NCI-H187 treated with DMSO at 0.1 percent for 48 hours (cell line): ENCODE measurements at regions not wholly inside any gene's neighbourhood (a gene's known extent, or its start where the extent isn't known, plus 50 kb on each side); places are given as distances from the start of the nearest gene placed in this dataset.
"Not testable (repeated sequence)": the region's sequence is repeated elsewhere in the genome, so short reads cannot be mapped to it uniquely, and the experiment has no call there.

Source experiments
- DNase-seq: peaks from one replicate; lab custom pipeline; 2025; lab: John Stamatoyannopoulos, UW

GRCh38 chr20:53872561-53873229 is 197.7 kb downstream of the BCAS1 start:
- DNase-seq = no peak

- DNase-seq = no peak
Measured at GRCh38 chr20:53872081-53872541, 198.3 kb downstream of the BCAS1 start.

DNA sequence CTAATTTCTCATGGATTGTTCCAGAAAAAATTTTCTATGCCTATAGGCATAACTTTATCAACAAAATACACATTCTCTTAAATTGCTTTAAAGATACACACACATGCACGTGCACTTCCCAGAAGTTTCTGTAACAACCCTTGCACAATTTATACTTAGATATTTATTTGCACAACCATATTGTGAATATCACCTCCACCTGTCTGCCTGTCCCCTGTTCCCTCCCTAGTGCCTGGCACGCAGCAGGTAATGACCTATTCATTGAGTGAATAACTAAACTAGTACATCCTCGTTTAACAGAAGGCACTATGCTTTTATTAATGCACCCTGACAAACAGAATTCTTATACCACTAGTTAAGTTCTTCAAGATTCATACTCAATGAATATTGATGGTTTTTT is 198.9 kb downstream of the BCAS1 start:
- DNase-seq = no peak

GRCh38 chr20:53870426-53871315 is 199.7 kb downstream of the BCAS1 start:
- no peak for DNase-seq

DNA sequence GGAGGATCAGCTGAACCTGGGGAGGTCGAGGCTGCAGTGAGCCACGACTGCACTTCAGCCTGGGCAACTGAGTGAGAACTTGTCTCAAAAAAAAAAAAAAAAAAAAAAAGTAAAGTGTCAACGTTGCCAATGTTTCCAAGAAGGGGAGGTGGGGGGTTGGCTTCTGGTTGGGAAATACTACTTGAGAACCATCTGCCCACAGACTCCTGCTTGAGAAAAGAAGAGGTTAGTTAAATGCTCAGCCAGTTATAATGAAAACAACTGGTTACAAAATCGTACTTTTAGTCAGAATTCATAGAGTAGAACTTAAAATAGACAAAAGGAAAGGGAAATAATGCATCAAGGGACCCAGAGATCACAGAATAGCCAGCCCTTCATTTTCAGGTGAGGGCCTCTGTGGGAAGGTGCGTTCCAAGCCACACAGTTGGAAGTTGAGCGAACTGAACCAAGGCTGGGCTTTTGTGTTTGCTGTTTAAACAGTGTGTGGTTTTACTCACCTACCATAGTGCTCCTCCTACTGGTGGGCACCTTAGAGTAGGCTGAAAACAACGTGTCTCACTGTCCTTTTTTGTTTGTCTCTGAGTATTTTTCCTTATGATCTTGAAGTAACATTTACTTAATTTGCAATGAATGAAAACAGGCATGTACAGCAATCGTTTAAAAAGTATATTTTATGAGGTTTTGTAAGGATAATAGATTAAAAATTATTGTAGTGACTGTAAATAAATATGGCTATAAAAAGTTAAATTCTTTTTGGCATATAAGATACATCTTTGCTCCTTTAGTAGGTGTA is 200.7 kb downstream of the BCAS1 start:
- DNase-seq = peak; percentile 65

DNA sequence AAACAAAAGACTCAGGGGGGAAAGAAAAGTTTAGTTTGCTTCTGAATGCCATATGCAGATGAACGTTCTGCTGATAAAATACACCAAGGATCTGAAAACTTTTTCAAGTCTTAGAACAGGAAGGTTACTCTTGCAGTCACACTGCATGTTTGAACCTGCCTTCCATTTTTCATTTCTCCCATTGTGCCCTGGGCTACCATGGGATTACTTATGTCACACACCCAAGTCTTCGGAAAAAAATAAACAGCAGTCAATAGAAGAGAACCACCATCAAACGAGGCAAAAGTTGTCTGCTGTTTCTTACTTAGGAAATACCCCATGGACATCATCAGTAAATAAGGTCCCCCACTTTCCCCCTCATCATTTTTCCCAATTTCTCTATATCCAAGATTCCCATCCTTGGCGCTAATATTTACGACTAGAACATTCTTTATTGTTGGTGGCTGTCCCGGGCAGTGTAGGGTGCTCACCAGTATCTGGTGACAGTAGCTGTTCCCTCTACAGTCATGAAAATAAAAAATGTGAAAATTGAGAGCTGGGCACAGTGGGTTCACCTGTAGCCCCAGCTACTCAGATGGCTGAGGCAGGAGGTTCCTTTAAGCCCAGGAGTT is 202.5 kb downstream of the BCAS1 start:
- no peak for DNase-seq

DNA sequence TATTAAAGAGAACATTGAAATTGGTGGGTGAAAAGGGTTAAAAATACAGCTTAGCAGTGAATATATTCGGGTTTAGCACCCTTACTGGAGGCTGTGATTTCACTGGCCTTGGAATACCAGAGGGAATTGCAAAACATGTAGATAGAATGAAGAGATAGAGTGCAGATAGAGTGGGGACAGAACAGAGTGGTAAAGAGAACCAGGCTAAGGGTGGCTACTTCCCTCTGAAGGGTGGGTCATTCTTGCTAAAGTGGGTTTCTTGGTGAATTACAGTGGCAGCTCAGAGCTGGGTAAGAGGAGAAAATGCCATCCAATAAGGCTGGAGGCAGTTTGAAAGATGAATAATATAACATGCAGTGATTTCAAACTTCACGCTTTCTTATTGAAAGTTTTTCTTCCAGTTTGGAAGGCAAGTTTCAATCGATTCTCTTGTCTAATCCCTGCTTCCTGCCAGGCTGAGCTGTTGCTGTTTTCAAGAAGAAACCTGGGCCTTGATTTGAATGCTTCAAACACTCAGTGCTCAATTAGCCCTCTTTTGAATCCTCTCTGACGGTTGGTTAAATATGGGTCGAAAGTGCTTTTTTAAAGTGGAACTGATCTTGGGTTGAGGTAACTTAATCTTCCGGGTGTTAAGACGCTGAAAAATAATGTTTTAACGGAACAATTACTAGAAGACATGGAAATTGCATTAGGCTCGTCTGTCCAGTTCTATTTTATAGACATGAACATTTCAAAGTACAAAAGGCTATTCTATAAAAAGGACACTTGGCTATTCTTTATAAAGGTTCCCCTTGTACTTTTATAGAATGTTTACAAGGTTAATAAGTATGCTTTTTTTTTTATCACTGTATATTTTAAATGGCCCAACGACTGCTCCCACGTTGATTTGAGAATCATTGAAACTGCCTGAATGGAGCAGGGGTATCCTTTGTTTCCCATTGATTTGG is 203.3 kb downstream of the BCAS1 start:
- peak; percentile 35 for DNase-seq

DNA sequence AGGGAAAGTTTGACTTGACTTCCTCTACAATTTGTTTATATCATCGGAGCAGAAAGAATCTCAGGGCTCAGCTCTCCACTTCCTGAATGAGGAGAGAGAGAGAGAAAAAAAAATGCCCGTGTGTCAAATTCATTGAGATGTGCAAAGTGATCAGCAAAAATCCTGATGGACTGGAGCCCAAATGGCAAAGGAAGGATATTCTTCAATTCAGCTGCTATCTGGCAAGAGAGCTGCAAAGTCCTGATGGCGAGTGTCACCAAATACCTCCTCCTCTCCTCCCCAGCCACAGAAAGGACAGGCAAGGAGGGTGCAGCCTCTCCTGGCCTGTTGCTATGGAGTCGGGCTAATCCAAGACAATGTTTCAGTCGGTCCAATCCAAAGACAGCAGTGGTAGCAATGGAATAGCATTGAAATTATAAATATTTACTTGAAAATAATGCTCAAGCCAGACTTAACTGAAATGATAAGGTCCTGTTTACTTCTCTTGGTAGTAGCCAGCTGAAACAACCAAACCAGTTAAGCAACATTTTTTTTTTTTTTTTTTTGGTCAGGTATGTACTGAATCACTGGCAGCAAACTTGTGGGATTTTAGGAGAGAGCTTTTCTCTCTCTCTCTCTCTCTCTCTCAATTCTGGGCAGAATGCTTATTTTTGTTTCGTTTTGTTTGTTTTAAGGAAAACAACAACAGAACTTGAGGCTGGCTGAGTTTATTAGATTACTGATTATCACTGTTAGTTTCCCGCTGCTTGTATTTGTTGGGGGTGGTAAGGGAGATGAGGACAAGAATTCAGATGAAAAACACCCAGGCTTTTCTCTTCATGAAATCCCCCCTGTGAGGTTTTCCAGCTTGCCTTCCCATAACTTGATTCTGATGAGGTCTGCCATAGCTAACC is 204.2 kb downstream of the BCAS1 start:
- peak; percentile 9 for DNase-seq

DNA sequence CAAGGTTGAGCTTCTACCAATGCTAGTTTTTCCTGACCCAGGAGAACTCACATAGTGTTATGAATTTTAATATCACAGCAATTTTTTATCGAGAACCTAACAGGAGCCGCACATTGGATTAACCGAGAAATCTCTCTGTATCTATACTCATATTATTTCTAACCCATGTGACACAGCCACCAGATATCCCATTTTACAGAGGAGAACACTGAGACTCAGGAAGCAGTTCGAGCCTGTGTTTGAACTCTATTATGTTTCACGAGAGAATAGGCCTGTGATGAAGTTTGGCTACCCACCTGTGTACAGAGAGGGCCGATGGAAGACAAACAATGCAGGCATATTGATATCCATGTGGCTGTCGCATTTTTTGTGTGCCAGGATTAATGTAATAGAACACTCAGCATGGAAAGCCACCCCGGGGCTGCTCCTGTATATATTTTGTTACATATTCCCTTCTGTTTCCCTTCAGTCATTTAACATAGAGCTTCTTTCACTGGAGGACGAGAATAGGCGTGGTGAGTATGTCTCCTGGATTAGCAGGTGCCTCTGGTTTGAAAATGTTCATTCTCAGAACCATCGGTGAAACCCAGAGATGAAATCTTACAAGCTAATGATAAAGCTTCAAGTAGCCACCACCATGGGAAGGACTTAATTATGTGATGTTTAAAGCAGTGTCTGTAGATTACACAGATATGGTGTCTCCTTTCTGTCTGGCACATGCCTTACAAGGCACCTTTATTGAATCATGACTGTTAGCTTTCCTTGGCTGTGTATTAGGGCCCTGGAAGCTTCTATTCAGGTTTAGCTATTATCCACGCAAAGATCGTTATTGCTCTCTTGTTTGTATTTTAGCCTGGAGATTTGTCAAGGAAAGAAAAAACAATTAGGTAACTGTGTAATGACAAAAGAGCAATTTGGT is 205.4 kb downstream of the BCAS1 start:
- not testable (repeated sequence) for DNase-seq

DNA sequence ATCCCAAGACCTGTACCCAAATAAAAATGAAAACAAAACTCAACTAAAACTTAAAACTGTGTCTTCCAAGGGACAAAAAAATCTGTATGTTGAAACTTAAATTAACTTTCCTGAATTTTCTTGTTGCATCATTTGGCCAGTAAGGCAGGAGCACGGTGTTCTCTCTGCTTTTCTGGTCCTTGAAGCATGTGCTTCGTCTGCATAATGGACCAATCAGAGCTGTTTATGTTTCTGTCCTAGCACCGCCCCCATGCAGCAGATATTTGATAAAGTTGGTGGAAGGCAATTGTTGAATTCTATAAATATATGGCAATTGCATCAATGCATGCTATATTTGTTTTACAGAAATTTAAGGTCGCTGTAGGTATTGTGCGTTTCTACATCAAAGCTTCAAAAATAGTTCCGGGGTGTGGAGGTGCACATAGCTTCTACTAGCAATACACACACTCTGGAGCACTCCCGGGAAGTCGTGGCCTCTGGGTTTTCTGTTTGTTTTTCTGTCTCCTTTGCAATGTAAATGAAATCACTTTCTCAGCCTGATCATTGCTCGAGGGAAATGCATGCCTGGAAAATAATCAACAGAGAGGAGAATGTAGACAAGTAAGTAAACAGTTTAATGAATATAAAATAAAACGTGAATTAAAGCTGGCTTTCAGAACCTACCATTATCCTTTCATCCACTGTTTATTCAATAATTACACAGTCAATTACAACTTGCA is 206.3 kb downstream of the BCAS1 start:
- DNase-seq = not testable (repeated sequence)

DNA sequence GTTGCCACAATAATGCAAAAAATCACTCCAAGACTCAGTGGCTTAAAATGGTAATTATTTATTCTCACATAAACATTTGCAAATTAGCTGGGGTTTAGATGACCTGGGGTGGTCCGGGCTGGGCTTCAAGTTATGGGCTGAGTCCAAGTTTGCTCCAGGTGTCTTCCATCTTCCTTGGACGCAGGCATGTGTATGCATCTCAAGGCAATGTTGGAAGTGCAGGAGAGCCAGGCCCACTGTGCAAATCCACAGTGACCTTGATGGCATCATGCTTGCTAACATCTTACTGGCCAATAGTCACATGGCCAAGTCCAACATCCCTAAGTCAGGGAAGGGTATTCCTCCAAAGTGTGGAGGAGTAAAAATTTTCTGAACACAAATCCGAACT is 206.9 kb downstream of the BCAS1 start:
- DNase-seq = not testable (repeated sequence)

GRCh38 chr20:53863039-53863438 is 207.4 kb downstream of the BCAS1 start:
- not testable (repeated sequence) for DNase-seq

DNA sequence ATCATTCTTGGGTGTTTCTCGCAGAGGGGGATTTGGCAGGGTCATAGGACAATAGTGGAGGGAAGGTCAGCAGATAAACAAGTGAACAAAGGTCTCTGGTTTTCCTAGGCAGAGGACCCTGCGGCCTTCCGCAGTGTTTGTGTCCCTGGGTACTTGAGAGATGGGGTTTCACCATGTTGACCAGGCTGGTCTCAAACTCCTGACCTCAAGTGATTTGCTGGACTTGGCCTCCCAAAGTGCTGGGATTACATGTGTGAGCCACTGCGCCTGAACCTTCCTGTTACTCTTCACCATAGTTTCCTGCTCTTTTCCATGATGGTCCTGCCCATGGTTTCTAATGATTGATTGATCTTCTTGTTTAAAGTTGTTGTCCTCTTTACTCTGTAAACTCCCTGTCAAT is 207.9 kb downstream of the BCAS1 start:
- not testable (repeated sequence) for DNase-seq

DNA sequence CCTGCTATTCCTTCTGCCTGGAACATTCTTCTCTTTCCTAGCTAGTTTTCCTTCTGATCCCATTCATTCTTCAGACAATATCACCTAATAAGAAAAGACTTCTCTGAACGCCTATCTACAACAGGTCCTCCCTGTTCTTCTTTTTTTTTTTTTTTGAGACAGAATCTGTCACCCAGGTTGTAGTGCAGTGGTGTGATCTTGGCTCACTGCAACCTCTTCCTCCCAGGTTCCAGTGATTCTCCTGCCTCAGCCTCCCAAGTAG is 208.3 kb downstream of the BCAS1 start:
- DNase-seq = not testable (repeated sequence)

GRCh38 chr20:53859684-53860083 is 210.7 kb downstream of the BCAS1 start:
- DNase-seq = no peak

- DNase-seq = not testable (repeated sequence)
Measured at GRCh38 chr20:53859009-53859408, 211.4 kb downstream of the BCAS1 start.

DNA sequence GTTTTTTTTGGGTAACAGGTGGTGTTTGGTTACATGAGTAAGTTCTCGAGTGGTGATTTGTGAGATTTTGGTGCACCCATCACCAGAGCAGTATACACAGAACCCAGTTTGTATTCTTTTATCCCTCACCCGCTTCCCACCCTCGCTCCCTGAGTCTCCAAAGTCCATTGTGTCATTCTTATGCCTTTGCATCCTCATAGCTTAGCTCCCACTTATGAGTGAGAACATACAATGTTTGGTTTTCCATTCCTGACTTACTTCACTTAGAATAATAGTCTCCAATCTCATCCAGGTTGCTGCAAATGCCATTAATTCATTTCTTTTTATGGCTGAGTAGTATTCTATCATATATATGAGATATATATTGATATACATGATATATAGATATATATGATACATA is 211.9 kb downstream of the BCAS1 start:
- not testable (repeated sequence) for DNase-seq

- DNase-seq = no peak
Measured at GRCh38 chr20:53857723-53858236, 212.6 kb downstream of the BCAS1 start.
